ENCODE measurements at regions not wholly inside any gene's neighbourhood (a gene's known extent, or its start where the extent isn't known, plus 50 kb on each side); places are given as distances from the start of the nearest gene placed in this dataset.
A peak's percentile ranks its signal among the peaks of the same experiment; 100 is the strongest.

GRCh38 chr1:11596295-11596694 lies 57.9 kb downstream of the FBXO2 start:
- DNase-seq, result no peak

GRCh38 chr1:11595285-11595684 lies 58.9 kb downstream of the FBXO2 start:
- DNase-seq, result no peak

- no peak for DNase-seq
Measured at GRCh38 chr1:11594625-11595024, 59.6 kb downstream of the FBXO2 start.

GRCh38 chr1:11594222-11594621 lies 60.0 kb downstream of the FBXO2 start:
- peak; percentile 32 for DNase-seq

DNA sequence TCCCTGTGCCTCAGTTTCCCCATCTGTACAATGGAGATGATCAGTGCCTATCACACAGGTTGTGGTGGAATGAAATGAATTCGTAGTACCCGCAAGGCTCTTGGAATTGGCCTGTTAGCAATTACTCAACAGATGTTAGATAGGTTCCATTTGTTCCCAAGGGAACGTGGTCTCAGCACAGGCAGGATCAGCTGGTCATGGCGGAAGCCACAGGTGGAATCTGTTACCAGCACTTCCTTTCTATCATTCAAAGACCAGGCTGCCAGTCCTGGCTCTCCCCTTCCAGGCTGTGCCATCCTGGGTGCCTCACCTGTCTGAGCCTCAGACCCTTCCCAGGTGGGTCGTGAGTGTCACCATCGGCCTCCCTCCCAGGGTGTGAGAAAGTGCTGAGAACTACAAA lies 61.5 kb downstream of the FBXO2 start:
- DNase-seq, result no peak

DNA sequence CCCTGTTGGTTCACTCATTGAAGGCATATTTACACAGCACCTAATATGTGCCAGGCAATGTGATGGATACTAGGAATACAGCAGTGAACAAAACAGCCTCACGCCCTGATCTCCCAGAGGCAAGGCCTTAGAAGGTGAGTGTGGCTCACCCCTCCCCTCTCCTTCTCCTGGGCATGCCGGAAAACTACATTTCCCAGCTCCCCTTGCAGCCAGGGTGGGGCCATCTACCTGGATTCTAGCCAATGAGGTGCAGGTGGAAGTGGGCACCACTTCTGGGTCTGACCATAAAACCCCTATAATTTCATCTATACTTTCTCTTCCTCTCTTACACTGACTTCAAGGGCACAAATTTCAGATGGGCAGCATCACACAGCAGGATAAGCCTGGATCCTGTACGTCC lies 63.8 kb downstream of the FBXO2 start:
- DNase-seq, result no peak

Data from fibroblast of skin of back (primary cell).